ENCODE measurements at regions not wholly inside any gene's neighbourhood (a gene's known extent, or its start where the extent isn't known, plus 50 kb on each side); places are given as distances from the start of the nearest gene placed in this dataset.

- TF ChIP-seq GATA2 (CRISPR knock-in tag; IDR thresholded peaks at IDR 0.05), result no peak
- no peak for TF ChIP-seq CTCF (IDR thresholded peaks at IDR 0.05)
- no peak for TF ChIP-seq FOXJ3 (CRISPR knock-in tag; IDR thresholded peaks at IDR 0.05)
- TF ChIP-seq EP300 (IDR thresholded peaks at IDR 0.05; ENCODE audit: borderline replicate concordance in 1 of 2, low read depth in 1 of 2, low read length in 1 of 2), result no peak
These were observed 188.0 kb upstream of the NR2F2 start for GRCh38 chr15:96142498-96142897.
